GM12878 (cell line): ENCODE measurements at regions not wholly inside any gene's neighbourhood (a gene's known extent, or its start where the extent isn't known, plus 50 kb on each side); places are given as distances from the start of the nearest gene placed in this dataset.

Source experiments
- ATAC-seq: fragments of 200-7000 bp; cut with Tn5 transposase; 3 replicates; pipeline ENCODE4 v1.9.1; 2020; ENCODE audit warnings: mild to moderate bottlenecking, moderate library complexity
- BruUV-seq: library from RNA; stranded (reverse); fragments of 400-500 nt; replicated peaks from 2 replicates; lab custom pipeline; 2021; lab: Mats Ljungman, UMichigan
- CTCF ChIA-PET: fragments of 300-600 bp; sonication (Branson Sonifier 250); formaldehyde crosslinking; extraction: SDS; loops from one replicate; lab custom pipeline; 2021; ENCODE audit warnings: inconsistent platforms; lab: Yijun Ruan, JAX
- POLR2A ChIA-PET: fragments of 350-600 bp; formaldehyde crosslinking; extraction: SDS; loops from one replicate; lab custom pipeline; 2021; ENCODE audit warnings: inconsistent platforms; lab: Charles Lee
- RAD21 ChIA-PET: fragments of 300-600 bp; sonication (Branson Sonifier 250); formaldehyde crosslinking; loops from one replicate; lab custom pipeline; 2023; ENCODE audit warnings: antibody characterized with exemption; ENCODE audit not compliant: unreplicated experiment; lab: Charles Lee
- SMC1A ChIA-PET: fragments of 300-600 bp; sonication (Branson Sonifier 250); formaldehyde crosslinking; loops from one replicate; lab custom pipeline; 2023; ENCODE audit not compliant: unreplicated experiment, uncharacterized antibody; lab: Charles Lee
- DNase-seq: peaks from one replicate; pipeline ENCODE4 v3.0.0-alpha.2; 2011; ENCODE audit warnings: low read depth, low spot score
- FAIRE-seq: peaks from 3 replicates; lab custom pipeline; 2011; peaks lifted over from hg19 to GRCh38; lab: Jason Lieb, UNC
- H2AFZ ChIP-seq: 2 replicates; pipeline ENCODE4 v1.6.0; 2011; ENCODE audit warnings: low read depth, low read length, control low read depth; ENCODE audit not compliant: control insufficient read depth
- H3K27ac ChIP-seq: 2 replicates; pipeline ENCODE4 v1.5.1; 2011; ENCODE audit warnings: control low read depth; ENCODE audit not compliant: control insufficient read depth, insufficient read depth
- H3K27me3 ChIP-seq, 2 experiments: replicated peaks in 1 of 2; 2 replicates each; pipeline versions ENCODE4 v1.6.0 to v1.6.1; 2011; ENCODE audit warnings: low read length in 1 of 2; ENCODE audit not compliant: control insufficient read depth in 2 of 2, insufficient read depth in 2 of 2
- H3K36me3 ChIP-seq, 2 experiments: 2 replicates each; pipeline ENCODE4 v1.5.1; 2011; ENCODE audit warnings: low read length in 1 of 2; ENCODE audit not compliant: control insufficient read depth in 2 of 2, insufficient read depth in 2 of 2
- H3K4me1 ChIP-seq: 2 replicates; pipeline ENCODE4 v1.6.1; 2011; ENCODE audit warnings: mild to moderate bottlenecking, low read length, moderate library complexity, mixed read lengths; ENCODE audit not compliant: control insufficient read depth, insufficient read depth
- H3K4me2 ChIP-seq: 2 replicates; pipeline ENCODE4 v1.6.0; 2011; ENCODE audit warnings: control low read depth; ENCODE audit not compliant: control insufficient read depth, insufficient read depth
- H3K4me3 ChIP-seq: fragments of 200-600 bp; sonication (generic); 2 replicates; pipeline ENCODE4 v1.5.1; 2016
- H3K79me2 ChIP-seq: 2 replicates; pipeline ENCODE4 v1.6.0; 2011; ENCODE audit warnings: low read length; ENCODE audit not compliant: control insufficient read depth, insufficient read depth
- H3K9ac ChIP-seq: 2 replicates; pipeline ENCODE4 v1.8.0; 2011; ENCODE audit warnings: low read length, control low read depth, mixed read lengths; ENCODE audit not compliant: control insufficient read depth, insufficient read depth
- H3K9me3 ChIP-seq: replicated peaks from 3 replicates; pipeline ENCODE4 v1.5.1; 2011; ENCODE audit warnings: mild to moderate bottlenecking, low read length; ENCODE audit not compliant: control insufficient read depth, insufficient read depth
- H4K20me1 ChIP-seq: 2 replicates; pipeline ENCODE4 v1.6.0; 2011; ENCODE audit not compliant: control insufficient read depth, insufficient read depth
- BMI1 ChIP-seq: fragments of 450-650 bp; IDR thresholded peaks from 2 replicates; pipeline ENCODE4 v1.6.1; 2016; ENCODE audit warnings: mild to moderate bottlenecking, moderate library complexity, borderline replicate concordance
- BRCA1 ChIP-seq: IDR thresholded peaks from 2 replicates; pipeline ENCODE4 v1.6.1; 2011; ENCODE audit warnings: low read depth, low read length, improper control_type of control experiment
- CHD4 ChIP-seq: fragments of 200-600 bp; sonication (generic); IDR thresholded peaks from 2 replicates; pipeline ENCODE4 v1.6.1; 2016; ENCODE audit warnings: mild to moderate bottlenecking
- ETV6 ChIP-seq, 2 experiments: fragments of 450-650 bp in 1 of 2; IDR thresholded peaks in 1 of 2; conservative IDR thresholded peaks in 1 of 2; 2 replicates each; pipeline ENCODE4 v1.6.1; 2014; ENCODE audit warnings: antibody characterized with exemption in 1 of 2, borderline replicate concordance in 1 of 2, low read depth in 1 of 2, mild to moderate bottlenecking in 1 of 2, moderate library complexity in 1 of 2
- GABPA ChIP-seq: IDR thresholded peaks from 2 replicates; pipeline ENCODE4 v1.6.1; 2014; ENCODE audit warnings: antibody characterized with exemption, low read depth, mild to moderate bottlenecking, inconsistent platforms
- KDM1A ChIP-seq: fragments of 200-600 bp; sonication (generic); IDR thresholded peaks from 2 replicates; pipeline ENCODE4 v1.6.1; 2016; ENCODE audit warnings: borderline replicate concordance
- POLR2AphosphoS2 ChIP-seq: IDR thresholded peaks from 2 replicates; pipeline ENCODE4 v1.6.1; 2011; ENCODE audit warnings: low read depth, mild to moderate bottlenecking, low read length, improper control_type of control experiment, moderate library complexity
- RAD21 ChIP-seq: IDR thresholded peaks from 2 replicates; pipeline ENCODE4 v1.6.1; 2011; ENCODE audit warnings: mild to moderate bottlenecking, low read depth, low read length, moderate library complexity; ENCODE audit not compliant: insufficient read depth
- RELB ChIP-seq: fragments of 450-650 bp; IDR thresholded peaks from 2 replicates; pipeline ENCODE4 v1.6.1; 2017; ENCODE audit warnings: low read depth, mild to moderate bottlenecking, moderate library complexity
- RUNX3 ChIP-seq: IDR thresholded peaks from 2 replicates; pipeline ENCODE4 v1.6.1; 2012; ENCODE audit warnings: low read length, inconsistent platforms
- SIX5 ChIP-seq: IDR thresholded peaks from 2 replicates; pipeline ENCODE4 v1.6.1; 2011; ENCODE audit warnings: mild to moderate bottlenecking, low read depth, low read length, moderate library complexity; ENCODE audit not compliant: severe bottlenecking
- SP1 ChIP-seq: IDR thresholded peaks from one replicate; pipeline ENCODE4 v1.6.1; 2011; ENCODE audit warnings: low read depth, low read length
- SREBF2 ChIP-seq: IDR thresholded peaks from 2 replicates; pipeline ENCODE4 v1.6.1; 2012; ENCODE audit warnings: mild to moderate bottlenecking, low read length
- TCF7 ChIP-seq: IDR thresholded peaks from 2 replicates; pipeline ENCODE4 v1.6.1; 2014; ENCODE audit warnings: antibody characterized with exemption, borderline replicate concordance
- ZNF622 ChIP-seq: fragments of 450-650 bp; IDR thresholded peaks from 2 replicates; pipeline ENCODE4 v1.6.1; 2017; ENCODE audit warnings: mild to moderate bottlenecking, inconsistent platforms
- ZSCAN29 ChIP-seq: fragments of 450-650 bp; IDR thresholded peaks from 2 replicates; pipeline ENCODE4 v1.6.1; 2017; ENCODE audit warnings: mild to moderate bottlenecking, moderate library complexity
- WGBS: methylation state at CpG from one replicate; pipeline ENCODE4 v1.1.6; 2016; ENCODE audit warnings: low lambda C conversion rate; ENCODE audit not compliant: insufficient replicate concordance, insufficient coverage; ENCODE audit errors: missing lambda C conversion rate; 5-methylcytosine and 5-hydroxymethylcytosine counted together
- in situ Hi-C: fragments of 300-500 bp; cut with MboI; formaldehyde crosslinking; loops from 9 replicates; pipeline ENCODE4 v1.14.3; 2018; ENCODE audit warnings: mixed read lengths
- intact Hi-C: fragments of 100-400 bp; cut with micrococcal nuclease; formaldehyde crosslinking; loops from one replicate; pipeline ENCODE4 v1.14.2; 2022; ENCODE audit not compliant: unreplicated experiment
- TF ChIP-seq, protein P1 (sequence below): IDR thresholded peaks from 2 replicates; pipeline ENCODE4 v1.6.1; 2012; ENCODE audit warnings: low read depth, low read length, improper control_type of control experiment
- TF ChIP-seq, protein P2 (sequence below): fragments of 450-650 bp; IDR thresholded peaks from 2 replicates; pipeline ENCODE4 v1.6.1; 2017; ENCODE audit warnings: borderline replicate concordance

GRCh38 chr9:16344343-16344742 is 526.1 kb downstream of the BNC2 start:
- Histone ChIP-seq H3K79me2 (no peaks in the 10 kb centered on the region), H3K27me3 (no peaks in the 10 kb centered on the region), H3K4me1 (no peaks in the 10 kb centered on the region), H3K4me2 (no peak overlapping the region), H3K9ac (no peak overlapping the region), H3K27ac (no peak overlapping the region), H3K4me3 (no peak overlapping the region), H3K36me3 (no peaks in the 10 kb centered on the region), H2AFZ (no peak overlapping the region)
- intact Hi-C loops: no loop called here
- POLR2A ChIA-PET: no interaction called here
- in situ Hi-C loops: no loop called here
- no peak for FAIRE-seq
- TF ChIP-seq SREBF2: no peak
- TF ChIP-seq RUNX3: no peak
- TF ChIP-seq SIX5: no peak
- TF ChIP-seq, protein P1, sequence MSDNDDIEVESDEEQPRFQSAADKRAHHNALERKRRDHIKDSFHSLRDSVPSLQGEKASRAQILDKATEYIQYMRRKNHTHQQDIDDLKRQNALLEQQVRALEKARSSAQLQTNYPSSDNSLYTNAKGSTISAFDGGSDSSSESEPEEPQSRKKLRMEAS: no peak
- no peak for TF ChIP-seq ETV6 (conservative IDR thresholded peaks at IDR 0.05 in 1 of 2, IDR thresholded peaks at IDR 0.05 in 1 of 2; ENCODE audit: borderline replicate concordance in 1 of 2, low read depth in 1 of 2)
- TF ChIP-seq ZNF622: no peak
- no peak for TF ChIP-seq BMI1
- TF ChIP-seq TCF7: no peak
- TF ChIP-seq KDM1A: no peak
- TF ChIP-seq POLR2AphosphoS2: no peak
- TF ChIP-seq BRCA1: no peak
- no peak for TF ChIP-seq SP1
- TF ChIP-seq, protein P2, sequence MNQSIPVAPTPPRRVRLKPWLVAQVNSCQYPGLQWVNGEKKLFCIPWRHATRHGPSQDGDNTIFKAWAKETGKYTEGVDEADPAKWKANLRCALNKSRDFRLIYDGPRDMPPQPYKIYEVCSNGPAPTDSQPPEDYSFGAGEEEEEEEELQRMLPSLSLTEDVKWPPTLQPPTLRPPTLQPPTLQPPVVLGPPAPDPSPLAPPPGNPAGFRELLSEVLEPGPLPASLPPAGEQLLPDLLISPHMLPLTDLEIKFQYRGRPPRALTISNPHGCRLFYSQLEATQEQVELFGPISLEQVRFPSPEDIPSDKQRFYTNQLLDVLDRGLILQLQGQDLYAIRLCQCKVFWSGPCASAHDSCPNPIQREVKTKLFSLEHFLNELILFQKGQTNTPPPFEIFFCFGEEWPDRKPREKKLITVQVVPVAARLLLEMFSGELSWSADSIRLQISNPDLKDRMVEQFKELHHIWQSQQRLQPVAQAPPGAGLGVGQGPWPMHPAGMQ: no peak
- no peak for TF ChIP-seq RAD21
- TF ChIP-seq CHD4: no peak
- TF ChIP-seq RELB: no peak
- TF ChIP-seq GABPA: no peak
- TF ChIP-seq ZSCAN29: no peak
- TF ChIP-seq, all 136 proteins: peak for 0
- ChIA-PET RAD21 (interaction anchor here (0.6 kb wide), 1 partner anchor 418 kb away, joined by 4 read pairs; no protein-coding TSS in a partner anchor), SMC1A (no interaction called here), CTCF (no interaction called here)
- WGBS: 4% methylated on average over 6 of the region's 6 CpGs
- BruUV-seq: no TSS peak
- DNase-seq (no peak), ATAC-seq (no peak)
- Histone ChIP-seq H4K20me1 (no peaks in the 10 kb centered on the region), H3K9me3 (no peaks in the 10 kb centered on the region)
